ENCODE measurements at regions not wholly inside any gene's neighbourhood (a gene's known extent, or its start where the extent isn't known, plus 50 kb on each side); places are given as distances from the start of the nearest gene placed in this dataset.

GRCh38 chr1:56099766-56100265 is 479.5 kb downstream of the PLPP3 start:
- no CpG with 5 or more reads among the region's 1 CpG for WGBS, 2 donors (ENCODE audit: extremely low coverage in 2 of 2, insufficient read length in 2 of 2, insufficient replicate concordance in 1 of 2)
- H3K14ac ChIP-seq (ENCODE audit: low read length), result no peak overlapping the region
- H3K9ac ChIP-seq (ENCODE audit: low read depth, low read length, poor library complexity), result no peak overlapping the region
- H3K9me3 ChIP-seq (replicated peaks in 1 of 2; ENCODE audit: control insufficient read depth in 2 of 2, insufficient read depth in 1 of 2, low read depth in 1 of 2, low read length in 2 of 2), result no peaks in the 10 kb centered on the region
- H3K79me1 ChIP-seq (ENCODE audit: low read depth, low read length), result no peaks in the 10 kb centered on the region
- H3K36me3 ChIP-seq (replicated peaks in 1 of 2; ENCODE audit: control insufficient read depth in 2 of 2, insufficient read depth in 2 of 2, low read length in 2 of 2), result no peaks in the 10 kb centered on the region
- H3K23ac ChIP-seq (ENCODE audit: low read depth, low read length, poor library complexity), result no peak overlapping the region
- H2BK5ac ChIP-seq (ENCODE audit: low read length), result no peak overlapping the region
- no peak overlapping the region for H2AFZ ChIP-seq (ENCODE audit: low read length)
- no peak overlapping the region for H3K18ac ChIP-seq (ENCODE audit: low read length)
- no peak overlapping the region for H3K4me2 ChIP-seq (ENCODE audit: insufficient read depth, low read length, poor library complexity, severe bottlenecking)
- no peak for DNase-seq (ENCODE audit: low spot score)
- H3K27ac ChIP-seq (replicated peaks; ENCODE audit: low read length), result no peak overlapping the region
- H2BK15ac ChIP-seq (ENCODE audit: low read length), result no peak overlapping the region
- H2BK120ac ChIP-seq (ENCODE audit: low read depth, low read length), result no peak overlapping the region
- no peaks in the 10 kb centered on the region for H3K27me3 ChIP-seq (ENCODE audit: control insufficient read depth in 3 of 3, insufficient read depth in 3 of 3, low read depth in 1 of 3, low read length in 3 of 3)
- no peak overlapping the region for H2BK12ac ChIP-seq (ENCODE audit: low read length)
- H2AK5ac ChIP-seq (ENCODE audit: low read depth, low read length), result no peak overlapping the region
- H3K4me3 ChIP-seq (ENCODE audit: low read length in 2 of 2), result no peak overlapping the region
- no peak overlapping the region for H3K4ac ChIP-seq (ENCODE audit: low read length)
- H4K91ac ChIP-seq (ENCODE audit: low read depth, low read length, poor library complexity), result no peak overlapping the region
- H3K4me1 ChIP-seq (ENCODE audit: control insufficient read depth in 2 of 2, insufficient read depth in 1 of 2, low read depth in 1 of 2, low read length in 2 of 2), result no peaks in the 10 kb centered on the region
- H4K8ac ChIP-seq (ENCODE audit: low read depth, low read length), result no peak overlapping the region

- H2BK12ac ChIP-seq (ENCODE audit: low read length), result no peak overlapping the region
- H2BK120ac ChIP-seq (ENCODE audit: low read depth, low read length), result no peak overlapping the region
- no peak overlapping the region for H3K27ac ChIP-seq (replicated peaks; ENCODE audit: low read length)
- H3K14ac ChIP-seq (ENCODE audit: low read length), result no peak overlapping the region
- no peak overlapping the region for H3K18ac ChIP-seq (ENCODE audit: low read length)
- no CpG with 5 or more reads among the region's 2 CpGs for WGBS, 2 donors (ENCODE audit: extremely low coverage in 2 of 2, insufficient read length in 2 of 2, insufficient replicate concordance in 1 of 2)
- H3K79me1 ChIP-seq (ENCODE audit: low read depth, low read length), result no peaks in the 10 kb centered on the region
- no peak for DNase-seq (ENCODE audit: low spot score)
- no peak overlapping the region for H4K8ac ChIP-seq (ENCODE audit: low read depth, low read length)
- H2BK5ac ChIP-seq (ENCODE audit: low read length), result no peak overlapping the region
- H2AFZ ChIP-seq (ENCODE audit: low read length), result no peak overlapping the region
- no peak overlapping the region for H3K4me3 ChIP-seq (ENCODE audit: low read length in 2 of 2)
- no peak overlapping the region for H3K4me2 ChIP-seq (ENCODE audit: insufficient read depth, low read length, poor library complexity, severe bottlenecking)
- no peak overlapping the region for H3K9ac ChIP-seq (ENCODE audit: low read depth, low read length, poor library complexity)
- no peak overlapping the region for H4K91ac ChIP-seq (ENCODE audit: low read depth, low read length, poor library complexity)
- H2AK5ac ChIP-seq (ENCODE audit: low read depth, low read length), result no peak overlapping the region
- no peaks in the 10 kb centered on the region for H3K4me1 ChIP-seq (ENCODE audit: control insufficient read depth in 2 of 2, insufficient read depth in 1 of 2, low read depth in 1 of 2, low read length in 2 of 2)
- H2BK15ac ChIP-seq (ENCODE audit: low read length), result no peak overlapping the region
- no peak overlapping the region for H3K23ac ChIP-seq (ENCODE audit: low read depth, low read length, poor library complexity)
- no peaks in the 10 kb centered on the region for H3K36me3 ChIP-seq (replicated peaks in 1 of 2; ENCODE audit: control insufficient read depth in 2 of 2, insufficient read depth in 2 of 2, low read length in 2 of 2)
- no peak overlapping the region for H3K4ac ChIP-seq (ENCODE audit: low read length)
- no peaks in the 10 kb centered on the region for H3K27me3 ChIP-seq (ENCODE audit: control insufficient read depth in 3 of 3, insufficient read depth in 3 of 3, low read depth in 1 of 3, low read length in 3 of 3)
- H3K9me3 ChIP-seq (replicated peaks in 1 of 2; ENCODE audit: control insufficient read depth in 2 of 2, insufficient read depth in 1 of 2, low read depth in 1 of 2, low read length in 2 of 2), result no peaks in the 10 kb centered on the region
Observed at GRCh38 chr1:56098946-56099345, 480.4 kb downstream of the PLPP3 start.

GRCh38 chr1:56097713-56098112 is 481.6 kb downstream of the PLPP3 start:
- Histone ChIP-seq H3K27ac (replicated peaks; ENCODE audit: low read length) (no peak overlapping the region), H3K9me3 (replicated peaks in 1 of 2; ENCODE audit: control insufficient read depth in 2 of 2, insufficient read depth in 1 of 2, low read depth in 1 of 2, low read length in 2 of 2) (no peaks in the 10 kb centered on the region), H2AFZ (ENCODE audit: low read length) (no peak overlapping the region), H3K4me1 (ENCODE audit: control insufficient read depth in 2 of 2, insufficient read depth in 1 of 2, low read depth in 1 of 2, low read length in 2 of 2) (no peaks in the 10 kb centered on the region), H3K4me2 (ENCODE audit: insufficient read depth, low read length, poor library complexity, severe bottlenecking) (no peak overlapping the region), H3K23ac (ENCODE audit: low read depth, low read length, poor library complexity) (no peak overlapping the region), H4K8ac (ENCODE audit: low read depth, low read length) (no peak overlapping the region), H4K91ac (ENCODE audit: low read depth, low read length, poor library complexity) (no peak overlapping the region), H2BK12ac (ENCODE audit: low read length) (no peak overlapping the region), H3K79me1 (ENCODE audit: low read depth, low read length) (no peaks in the 10 kb centered on the region), H3K14ac (ENCODE audit: low read length) (no peak overlapping the region), H3K4me3 (ENCODE audit: low read length in 2 of 2) (no peak overlapping the region), H3K18ac (ENCODE audit: low read length) (no peak overlapping the region), H2AK5ac (ENCODE audit: low read depth, low read length) (no peak overlapping the region), H3K27me3 (ENCODE audit: control insufficient read depth in 3 of 3, insufficient read depth in 3 of 3, low read depth in 1 of 3, low read length in 3 of 3) (no peaks in the 10 kb centered on the region), H3K4ac (ENCODE audit: low read length) (no peak overlapping the region), H2BK5ac (ENCODE audit: low read length) (no peak overlapping the region), H2BK15ac (ENCODE audit: low read length) (no peak overlapping the region), H2BK120ac (ENCODE audit: low read depth, low read length) (no peak overlapping the region), H3K9ac (ENCODE audit: low read depth, low read length, poor library complexity) (no peak overlapping the region), H3K36me3 (replicated peaks in 1 of 2; ENCODE audit: control insufficient read depth in 2 of 2, insufficient read depth in 2 of 2, low read length in 2 of 2) (no peaks in the 10 kb centered on the region)
- no CpG with 5 or more reads among the region's 2 CpGs for WGBS, 2 donors (ENCODE audit: extremely low coverage in 2 of 2, insufficient read length in 2 of 2, insufficient replicate concordance in 1 of 2)
- no peak for DNase-seq (ENCODE audit: low spot score)

GRCh38 chr1:56095696-56096665 is 483.4 kb downstream of the PLPP3 start:
- Histone ChIP-seq H3K9me3 (replicated peaks in 1 of 2; ENCODE audit: control insufficient read depth in 2 of 2, insufficient read depth in 1 of 2, low read depth in 1 of 2, low read length in 2 of 2) (no peaks in the 10 kb centered on the region), H2BK120ac (ENCODE audit: low read depth, low read length) (no peak overlapping the region), H3K36me3 (replicated peaks in 1 of 2; ENCODE audit: control insufficient read depth in 2 of 2, insufficient read depth in 2 of 2, low read length in 2 of 2) (no peaks in the 10 kb centered on the region), H2AFZ (ENCODE audit: low read length) (no peak overlapping the region), H2BK15ac (ENCODE audit: low read length) (no peak overlapping the region), H3K27me3 (ENCODE audit: control insufficient read depth in 3 of 3, insufficient read depth in 3 of 3, low read depth in 1 of 3, low read length in 3 of 3) (no peaks in the 10 kb centered on the region), H3K18ac (ENCODE audit: low read length) (no peak overlapping the region), H3K4me2 (ENCODE audit: insufficient read depth, low read length, poor library complexity, severe bottlenecking) (no peak overlapping the region), H3K27ac (replicated peaks; ENCODE audit: low read length) (no peak overlapping the region), H3K4me3 (ENCODE audit: low read length in 2 of 2) (no peak overlapping the region), H3K4ac (ENCODE audit: low read length) (no peak overlapping the region), H3K79me1 (ENCODE audit: low read depth, low read length) (no peaks in the 10 kb centered on the region), H3K9ac (ENCODE audit: low read depth, low read length, poor library complexity) (no peak overlapping the region), H2BK5ac (ENCODE audit: low read length) (no peak overlapping the region), H3K4me1 (ENCODE audit: control insufficient read depth in 2 of 2, insufficient read depth in 1 of 2, low read depth in 1 of 2, low read length in 2 of 2) (no peaks in the 10 kb centered on the region), H4K8ac (ENCODE audit: low read depth, low read length) (no peak overlapping the region), H3K23ac (ENCODE audit: low read depth, low read length, poor library complexity) (no peak overlapping the region), H2BK12ac (ENCODE audit: low read length) (no peak overlapping the region), H2AK5ac (ENCODE audit: low read depth, low read length) (no peak overlapping the region), H4K91ac (ENCODE audit: low read depth, low read length, poor library complexity) (no peak overlapping the region), H3K14ac (ENCODE audit: low read length) (no peak overlapping the region)
- DNase-seq (ENCODE audit: low spot score), result no peak
- WGBS, 2 donors (ENCODE audit: extremely low coverage in 2 of 2, insufficient read length in 2 of 2, insufficient replicate concordance in 1 of 2), result no CpG with 5 or more reads among the region's 5 CpGs

All from neuronal stem cell (in vitro differentiated cells).